ENCODE measurements at regions not wholly inside any gene's neighbourhood (a gene's known extent, or its start where the extent isn't known, plus 50 kb on each side); places are given as distances from the start of the nearest gene placed in this dataset.

GRCh38 chr5:106522296-106522695, 1148.4 kb downstream of the EFNA5 start:
- Histone ChIP-seq H3K4me3 (no peak overlapping the region), H3K9me3 (no peaks in the 10 kb centered on the region), H3K36me3 (ENCODE audit: insufficient read depth in 1 of 2, low read depth in 1 of 2) (no peaks in the 10 kb centered on the region), H3K27ac (no peak overlapping the region), H3K27me3 (ENCODE audit: insufficient read depth in 3 of 3, low read length in 2 of 3) (no peaks in the 10 kb centered on the region), H3K4me1 (no peaks in the 10 kb centered on the region)
- DNase-seq, result no peak
- intact Hi-C loops (cut with DNase I), result no loop called here
- WGBS, 3 donors, result 53 to 63% (median 62%) methylated on average over 6 of the region's 6 CpGs
- ATAC-seq, result no peak
- TF ChIP-seq CTCF (IDR thresholded peaks at IDR 0.05), result no peak

- TF ChIP-seq CTCF (IDR thresholded peaks at IDR 0.05), result no peak
- H3K36me3 ChIP-seq (ENCODE audit: insufficient read depth in 1 of 2, low read depth in 1 of 2), result no peaks in the 10 kb centered on the region
- no peak overlapping the region for H3K27ac ChIP-seq
- DNase-seq (no peak), ATAC-seq (no peak)
- WGBS, 3 donors, result 20 to 38% (median 24%) methylated on average over 2 of the region's 2 CpGs
- no peaks in the 10 kb centered on the region for H3K4me1 ChIP-seq
- H3K9me3 ChIP-seq, result no peaks in the 10 kb centered on the region
- H3K4me3 ChIP-seq, result no peak overlapping the region
- no peaks in the 10 kb centered on the region for H3K27me3 ChIP-seq (ENCODE audit: insufficient read depth in 3 of 3, low read length in 2 of 3)
- intact Hi-C loops (cut with DNase I), result no loop called here
These were observed 1149.0 kb downstream of the EFNA5 start for GRCh38 chr5:106521701-106522100.

GRCh38 chr5:106510321-106510720, 1160.4 kb downstream of the EFNA5 start:
- H3K27ac ChIP-seq, result no peak overlapping the region
- H3K9me3 ChIP-seq, result no peaks in the 10 kb centered on the region
- no peaks in the 10 kb centered on the region for H3K27me3 ChIP-seq (ENCODE audit: insufficient read depth in 3 of 3, low read length in 2 of 3)
- no peak for DNase-seq
- no peak for ATAC-seq
- no peak for TF ChIP-seq CTCF (IDR thresholded peaks at IDR 0.05)
- intact Hi-C loops (cut with DNase I), result no loop called here
- no peak overlapping the region for H3K4me3 ChIP-seq
- no peaks in the 10 kb centered on the region for H3K36me3 ChIP-seq (ENCODE audit: insufficient read depth in 1 of 2, low read depth in 1 of 2)
- no peaks in the 10 kb centered on the region for H3K4me1 ChIP-seq

- DNase-seq, result no peak
- no peak overlapping the region for H3K4me3 ChIP-seq
These were observed 1161.8 kb downstream of the EFNA5 start for GRCh38 chr5:106508894-106509293.

More at GRCh38 chr5:106508894-106509293, 1161.8 kb downstream of the EFNA5 start:
- Histone ChIP-seq H3K27ac (no peak overlapping the region), H3K9me3 (no peaks in the 10 kb centered on the region), H3K36me3 (ENCODE audit: insufficient read depth in 1 of 2, low read depth in 1 of 2) (no peaks in the 10 kb centered on the region), H3K4me1 (no peaks in the 10 kb centered on the region), H3K27me3 (ENCODE audit: insufficient read depth in 3 of 3, low read length in 2 of 3) (no peaks in the 10 kb centered on the region)
- intact Hi-C loops (cut with DNase I), result no loop called here
- WGBS, 3 donors, result 51 to 59% (median 53%) methylated on average over 4 of the region's 4 CpGs
- TF ChIP-seq CTCF (IDR thresholded peaks at IDR 0.05), result no peak
- no peak for ATAC-seq
